Gastroesophageal sphincter (tissue), 4 donors: ENCODE measurements at regions not wholly inside any gene's neighbourhood (a gene's known extent, or its start where the extent isn't known, plus 50 kb on each side); places are given as distances from the start of the nearest gene placed in this dataset.
A peak's percentile ranks its signal among the peaks of the same experiment; 100 is the strongest.

Source experiments
- ATAC-seq: fragments of 150-250 bp; one replicate; pipeline ENCODE4 v1.9.1; 2016; ENCODE audit warnings: mild to moderate bottlenecking, moderate library complexity
- H3K27ac ChIP-seq, 4 donors: fragments of 200-600 bp; sonication (generic) in 3 of 4; 1 replicate in 3 of 4; 2 replicates in 1 of 4; pipeline ENCODE4 v1.5.1; 2016 to 2019
- H3K27me3 ChIP-seq: fragments of 200-600 bp; sonication (generic); one replicate; pipeline ENCODE4 v1.5.1; 2019
- H3K36me3 ChIP-seq, 2 donors: fragments of 200-600 bp; sonication (generic); one replicate each; pipeline ENCODE4 v1.5.1; 2019; ENCODE audit warnings: control low read depth in 1 of 2
- H3K4me1 ChIP-seq, 3 donors: fragments of 200-600 bp; sonication (generic); 1 replicate in 2 of 3; 2 replicates in 1 of 3; pipeline ENCODE4 v1.5.1; 2016 to 2019; ENCODE audit warnings: control low read depth in 2 of 3
- H3K4me3 ChIP-seq, 2 donors: fragments of 200-600 bp; sonication (generic); one replicate each; pipeline ENCODE4 v1.5.1; 2019; ENCODE audit warnings: mild to moderate bottlenecking in 1 of 2, moderate library complexity in 1 of 2
- H3K9me3 ChIP-seq, 3 donors: fragments of 200-600 bp; sonication (generic); one replicate each; pipeline ENCODE4 v1.5.1; 2017 to 2019; ENCODE audit warnings: control low read depth in 2 of 3
- CTCF ChIP-seq, 4 experiments: fragments of 200-600 bp in 2 of 4; fragments of 450-650 bp in 2 of 4; sonication (generic) in 1 of 4; IDR thresholded peaks; one replicate each; pipeline ENCODE4 v1.5.1; 2017 to 2019; ENCODE audit warnings: antibody characterized with exemption in 4 of 4, mild to moderate bottlenecking in 2 of 4, moderate library complexity in 2 of 4
- EP300 ChIP-seq: sonication (generic); formaldehyde crosslinking; IDR thresholded peaks from one replicate; pipeline ENCODE4 v1.6.1; 2017; ENCODE audit warnings: antibody characterized with exemption, mild to moderate bottlenecking
- POLR2A ChIP-seq, 2 donors: fragments of 450-650 bp; IDR thresholded peaks; one replicate each; pipeline ENCODE4 v1.6.1; 2017; ENCODE audit warnings: antibody characterized with exemption in 2 of 2, mild to moderate bottlenecking in 2 of 2, moderate library complexity in 1 of 2
- POLR2AphosphoS5 ChIP-seq: sonication (generic); formaldehyde crosslinking; IDR thresholded peaks from one replicate; pipeline ENCODE4 v1.6.1; 2017; ENCODE audit warnings: antibody characterized with exemption
- WGBS, 2 donors: methylation state at CpG; one replicate each; pipeline ENCODE4 v1.1.5; 2018; ENCODE audit warnings: low coverage in 1 of 2; 5-methylcytosine and 5-hydroxymethylcytosine counted together

GRCh38 chr3:20346916-20347315 lies 160.9 kb upstream of the SGO1 start:
- Histone ChIP-seq H3K27me3 (no peaks in the 10 kb centered on the region), H3K9me3 (no peaks in the 10 kb centered on the region), H3K4me1 (no peaks in the 10 kb centered on the region), H3K36me3 (no peaks in the 10 kb centered on the region), H3K27ac (no peak overlapping the region), H3K4me3 (no peak overlapping the region)
- no peak for ATAC-seq
- TF ChIP-seq POLR2A (IDR thresholded peaks at IDR 0.05) = no peak
- no peak for TF ChIP-seq CTCF (IDR thresholded peaks at IDR 0.05)
- TF ChIP-seq EP300 = no peak
- TF ChIP-seq POLR2AphosphoS5 = no peak
- WGBS, 2 donors = 86 to 95% methylated on average over 2 of the region's 2 CpGs

GRCh38 chr3:20346369-20346768 lies 160.4 kb upstream of the SGO1 start:
- H3K9me3 ChIP-seq = no peaks in the 10 kb centered on the region
- TF ChIP-seq CTCF (IDR thresholded peaks at IDR 0.05) = no peak
- TF ChIP-seq POLR2A (IDR thresholded peaks at IDR 0.05) = no peak
- TF ChIP-seq POLR2AphosphoS5 = no peak
- TF ChIP-seq EP300 = no peak
- no peaks in the 10 kb centered on the region for H3K4me1 ChIP-seq
- no peak overlapping the region for H3K4me3 ChIP-seq
- no peak for ATAC-seq
- WGBS, 2 donors = 65 to 75% methylated on average over 1 of the region's 1 CpG
- H3K27ac ChIP-seq = no peak overlapping the region
- no peaks in the 10 kb centered on the region for H3K36me3 ChIP-seq
- H3K27me3 ChIP-seq = no peaks in the 10 kb centered on the region

- no peak for ATAC-seq
- no peak for TF ChIP-seq POLR2A (IDR thresholded peaks at IDR 0.05)
- TF ChIP-seq CTCF (IDR thresholded peaks at IDR 0.05) = no peak
- no peak for TF ChIP-seq EP300
- TF ChIP-seq POLR2AphosphoS5 = no peak
- no peaks in the 10 kb centered on the region for H3K4me1 ChIP-seq
- H3K4me3 ChIP-seq = no peak overlapping the region
- no peaks in the 10 kb centered on the region for H3K27me3 ChIP-seq
- H3K36me3 ChIP-seq = no peaks in the 10 kb centered on the region
- H3K27ac ChIP-seq = no peak overlapping the region
- no peaks in the 10 kb centered on the region for H3K9me3 ChIP-seq
Observed at GRCh38 chr3:20344400-20344959, 158.5 kb upstream of the SGO1 start.

GRCh38 chr3:20343790-20344189 lies 157.8 kb upstream of the SGO1 start:
- WGBS, 2 donors = 65 to 78% methylated on average over 3 of the region's 3 CpGs
- no peak overlapping the region for H3K4me3 ChIP-seq
- H3K36me3 ChIP-seq = no peaks in the 10 kb centered on the region
- no peaks in the 10 kb centered on the region for H3K4me1 ChIP-seq
- no peaks in the 10 kb centered on the region for H3K27me3 ChIP-seq
- TF ChIP-seq EP300 = no peak
- TF ChIP-seq POLR2A (IDR thresholded peaks at IDR 0.05) = no peak
- no peak for TF ChIP-seq POLR2AphosphoS5
- TF ChIP-seq CTCF (IDR thresholded peaks at IDR 0.05) = no peak
- H3K27ac ChIP-seq = no peak overlapping the region
- H3K9me3 ChIP-seq = no peaks in the 10 kb centered on the region
- no peak for ATAC-seq

GRCh38 chr3:20340324-20340928 lies 154.4 kb upstream of the SGO1 start:
- TF ChIP-seq EP300 = no peak
- no peak for TF ChIP-seq POLR2AphosphoS5
- TF ChIP-seq POLR2A (IDR thresholded peaks at IDR 0.05) = no peak
- TF ChIP-seq CTCF (IDR thresholded peaks at IDR 0.05) = peak; percentile 88 to 93 (median 92)
- H3K4me3 ChIP-seq = no peak overlapping the region
- 13 to 24% methylated on average over 6 of the region's 6 CpGs for WGBS, 2 donors
- no peaks in the 10 kb centered on the region for H3K27me3 ChIP-seq
- no peaks in the 10 kb centered on the region for H3K9me3 ChIP-seq
- no peaks in the 10 kb centered on the region for H3K36me3 ChIP-seq
- no peaks in the 10 kb centered on the region for H3K4me1 ChIP-seq
- ATAC-seq = peak; percentile 68
- no peak overlapping the region for H3K27ac ChIP-seq
